ENCODE measurements at regions not wholly inside any gene's neighbourhood (a gene's known extent, or its start where the extent isn't known, plus 50 kb on each side); places are given as distances from the start of the nearest gene placed in this dataset.
"Not testable (repeated sequence)": the region's sequence is repeated elsewhere in the genome, so short reads cannot be mapped to it uniquely, and the experiment has no call there.

GRCh38 chr12:34228046-34228445 lies 205.8 kb downstream of the ALG10 start:
- DNase-seq, result not testable (repeated sequence)

GRCh38 chr12:34229033-34229432 lies 206.7 kb downstream of the ALG10 start:
- DNase-seq, result not testable (repeated sequence)

GRCh38 chr12:34233618-34234017 lies 211.3 kb downstream of the ALG10 start:
- DNase-seq, result no peak

GRCh38 chr12:34236073-34236472 lies 213.8 kb downstream of the ALG10 start:
- DNase-seq, result no peak

- no peak for DNase-seq
These were observed 222.3 kb downstream of the ALG10 start for GRCh38 chr12:34244608-34245007.

GRCh38 chr12:34249271-34249670 lies 227.0 kb downstream of the ALG10 start:
- no peak for DNase-seq

- DNase-seq, result not testable (repeated sequence)
These were observed 229.6 kb downstream of the ALG10 start for GRCh38 chr12:34251879-34252278.

GRCh38 chr12:34253674-34254073 lies 231.4 kb downstream of the ALG10 start:
- DNase-seq, result no peak

- DNase-seq, result no peak
These were observed 234.8 kb downstream of the ALG10 start for GRCh38 chr12:34257093-34257492.

- DNase-seq, result not testable (repeated sequence)
These were observed 239.8 kb downstream of the ALG10 start for GRCh38 chr12:34262140-34262539.

- no peak for DNase-seq
These were observed 241.8 kb downstream of the ALG10 start for GRCh38 chr12:34264110-34264509.

GRCh38 chr12:34273703-34274102 lies 251.4 kb downstream of the ALG10 start:
- DNase-seq, result not testable (repeated sequence)

- DNase-seq, result no peak
These were observed 252.8 kb downstream of the ALG10 start for GRCh38 chr12:34275129-34275528.

GRCh38 chr12:34286483-34286882 lies 264.2 kb downstream of the ALG10 start:
- DNase-seq, result no peak

GRCh38 chr12:34286934-34287333 lies 264.6 kb downstream of the ALG10 start:
- DNase-seq, result no peak

GRCh38 chr12:34287437-34287836 lies 265.1 kb downstream of the ALG10 start:
- DNase-seq, result no peak

- no peak for DNase-seq
These were observed 266.0 kb downstream of the ALG10 start for GRCh38 chr12:34287986-34288962.

- DNase-seq, result no peak
These were observed 266.7 kb downstream of the ALG10 start for GRCh38 chr12:34288963-34289345.

- no peak for DNase-seq
These were observed 267.4 kb downstream of the ALG10 start for GRCh38 chr12:34289431-34290380.

- DNase-seq, result no peak
These were observed 268.2 kb downstream of the ALG10 start for GRCh38 chr12:34290381-34290995.

- DNase-seq, result no peak
These were observed 268.7 kb downstream of the ALG10 start for GRCh38 chr12:34291001-34291400.

- no peak for DNase-seq
These were observed 269.2 kb downstream of the ALG10 start for GRCh38 chr12:34291426-34291901.

Data from activated effector memory CD4-positive, alpha-beta T cell treated with Interleukin-2 at 50 U/mL for 16 hours (primary cell).